Astrocyte of the cerebellum (primary cell): ENCODE measurements at regions not wholly inside any gene's neighbourhood (a gene's known extent, or its start where the extent isn't known, plus 50 kb on each side); places are given as distances from the start of the nearest gene placed in this dataset.
"Not testable (repeated sequence)": the region's sequence is repeated elsewhere in the genome, so short reads cannot be mapped to it uniquely, and the experiment has no call there.

Experiments
- DNase-seq: peaks from one replicate; pipeline ENCODE4 v3.0.0-alpha.2; 2011; ENCODE audit warnings: low read depth
- H3K4me3 ChIP-seq: 2 replicates; pipeline ENCODE4 v1.5.1; 2011; ENCODE audit warnings: mild to moderate bottlenecking, low read depth, low read length, moderate library complexity
- in situ Hi-C: cut with HindIII; loops from 2 replicates; pipeline ENCODE4 v1.10.0; 2017; ENCODE audit warnings: low sequenced_read_pairs
- TF ChIP-seq, protein P1 (sequence below): IDR thresholded peaks from 2 replicates; pipeline ENCODE4 v1.5.1; 2012; ENCODE audit warnings: low read length, low read depth, moderate library complexity, mild to moderate bottlenecking; ENCODE audit errors: missing control alignments

DNA sequence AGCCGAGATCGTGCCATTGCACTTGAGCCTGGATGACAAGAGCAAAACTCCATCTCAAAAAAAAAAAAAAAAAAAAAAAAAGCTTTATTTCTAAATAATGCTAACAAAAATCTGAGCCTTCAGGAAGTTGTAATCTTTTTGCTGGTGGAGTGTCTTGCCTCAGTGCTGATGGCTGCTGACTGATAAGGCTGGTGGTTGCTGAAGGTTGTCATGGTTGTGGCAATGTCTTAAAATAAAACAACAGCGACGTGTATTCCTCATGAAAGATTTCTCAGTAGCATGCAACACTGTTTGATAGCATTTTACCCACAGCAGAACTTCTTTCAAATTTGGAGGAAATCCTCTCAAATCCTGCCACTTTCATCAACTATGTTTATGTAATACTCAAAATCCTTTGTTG lies 77.4 kb upstream of the PTPRG start:
- DNase-seq = no peak
- H3K4me3 ChIP-seq = no peak overlapping the region
- in situ Hi-C loops = no loop called here
- TF ChIP-seq, protein P1, sequence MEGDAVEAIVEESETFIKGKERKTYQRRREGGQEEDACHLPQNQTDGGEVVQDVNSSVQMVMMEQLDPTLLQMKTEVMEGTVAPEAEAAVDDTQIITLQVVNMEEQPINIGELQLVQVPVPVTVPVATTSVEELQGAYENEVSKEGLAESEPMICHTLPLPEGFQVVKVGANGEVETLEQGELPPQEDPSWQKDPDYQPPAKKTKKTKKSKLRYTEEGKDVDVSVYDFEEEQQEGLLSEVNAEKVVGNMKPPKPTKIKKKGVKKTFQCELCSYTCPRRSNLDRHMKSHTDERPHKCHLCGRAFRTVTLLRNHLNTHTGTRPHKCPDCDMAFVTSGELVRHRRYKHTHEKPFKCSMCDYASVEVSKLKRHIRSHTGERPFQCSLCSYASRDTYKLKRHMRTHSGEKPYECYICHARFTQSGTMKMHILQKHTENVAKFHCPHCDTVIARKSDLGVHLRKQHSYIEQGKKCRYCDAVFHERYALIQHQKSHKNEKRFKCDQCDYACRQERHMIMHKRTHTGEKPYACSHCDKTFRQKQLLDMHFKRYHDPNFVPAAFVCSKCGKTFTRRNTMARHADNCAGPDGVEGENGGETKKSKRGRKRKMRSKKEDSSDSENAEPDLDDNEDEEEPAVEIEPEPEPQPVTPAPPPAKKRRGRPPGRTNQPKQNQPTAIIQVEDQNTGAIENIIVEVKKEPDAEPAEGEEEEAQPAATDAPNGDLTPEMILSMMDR = no peak

- in situ Hi-C loops = no loop called here
- TF ChIP-seq, protein P1 = no peak
- no peak overlapping the region for H3K4me3 ChIP-seq
- DNase-seq = no peak
These were observed 68.0 kb upstream of the PTPRG start for GRCh38 chr3:61493339-61493738.

DNA sequence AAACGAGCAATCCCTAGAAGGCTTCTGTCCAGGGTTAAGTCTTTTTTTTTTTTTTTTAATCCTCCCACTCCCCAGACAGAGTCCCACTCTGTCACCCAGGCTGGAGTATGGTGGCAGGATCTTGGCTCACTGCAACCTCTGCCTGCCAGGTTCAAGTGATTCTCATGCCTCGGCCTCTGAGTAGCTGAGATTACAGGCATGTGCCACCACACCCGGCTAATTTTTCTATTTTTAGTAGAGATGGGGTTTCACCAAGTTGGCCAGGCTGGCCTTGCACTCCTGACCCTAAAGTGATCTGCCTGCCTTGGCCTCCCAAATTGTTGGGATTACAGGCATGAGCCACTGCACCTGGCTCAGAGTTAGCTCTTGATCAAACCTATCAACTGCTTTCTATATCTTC lies 67.1 kb upstream of the PTPRG start:
- H3K4me3 ChIP-seq, in situ Hi-C loops, DNase-seq: not testable (repeated sequence)

- no peak for DNase-seq
- in situ Hi-C loops = no loop called here
- no peak overlapping the region for H3K4me3 ChIP-seq
- TF ChIP-seq, protein P1 = no peak
These were observed 63.9 kb upstream of the PTPRG start for GRCh38 chr3:61497463-61497862.

- DNase-seq = no peak
- H3K4me3 ChIP-seq = no peak overlapping the region
- in situ Hi-C loops = no loop called here
- TF ChIP-seq, protein P1 = no peak
These were observed 56.2 kb upstream of the PTPRG start for GRCh38 chr3:61505197-61505596.

DNA sequence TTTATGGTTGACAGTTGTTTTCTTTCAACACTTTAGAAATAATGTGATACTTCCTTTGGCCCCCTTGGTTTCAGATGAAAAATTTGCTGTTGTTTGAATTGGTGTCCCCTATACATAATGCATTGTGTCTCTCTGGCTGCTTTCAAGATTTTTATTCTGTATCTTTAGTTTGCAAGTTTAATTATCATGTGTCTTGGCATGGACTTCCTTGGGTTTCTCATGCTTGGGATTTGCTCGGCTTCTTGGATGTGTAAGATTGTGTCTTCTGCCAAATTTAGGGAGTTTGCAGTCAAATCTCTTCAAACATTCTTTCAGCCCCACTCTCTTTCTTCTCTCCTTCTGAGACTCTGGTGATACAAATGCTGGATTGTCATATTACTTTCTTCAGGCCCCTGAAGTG lies 53.4 kb upstream of the PTPRG start:
- in situ Hi-C loops = no loop called here
- DNase-seq = no peak
- TF ChIP-seq, protein P1 = no peak
- no peak overlapping the region for H3K4me3 ChIP-seq
